SU-DHL-6 (cell line): ENCODE measurements at regions not wholly inside any gene's neighbourhood (a gene's known extent, or its start where the extent isn't known, plus 50 kb on each side); places are given as distances from the start of the nearest gene placed in this dataset.

Source experiments
- H2AFZ ChIP-seq: fragments of 200-600 bp; sonication (generic); 2 replicates; pipeline ENCODE4 v1.6.1; 2014; ENCODE audit warnings: low read depth, mild to moderate bottlenecking, moderate library complexity, mixed read lengths, antibody characterized with exemption, low read length; ENCODE audit not compliant: severe bottlenecking
- H3F3A ChIP-seq: fragments of 200-600 bp; shearing (Covaris generic); 2 replicates; pipeline ENCODE4 v1.6.0; 2016; ENCODE audit warnings: antibody characterized with exemption, mild to moderate bottlenecking; ENCODE audit not compliant: insufficient read depth
- H3K27ac ChIP-seq: fragments of 200-600 bp; sonication (generic); 2 replicates; pipeline ENCODE4 v1.5.1; 2016; ENCODE audit warnings: low read depth, mild to moderate bottlenecking, low read length, moderate library complexity, mixed read lengths
- H3K27me3 ChIP-seq: fragments of 200-600 bp; sonication (generic), shearing (Covaris generic); 2 replicates; pipeline ENCODE4 v1.6.0; 2014; ENCODE audit warnings: mild to moderate bottlenecking, low read length
- H3K36me3 ChIP-seq: fragments of 200-600 bp; sonication (generic); 2 replicates; pipeline ENCODE4 v1.6.1; 2014; ENCODE audit warnings: mild to moderate bottlenecking, low read length, mixed read lengths
- H3K4me2 ChIP-seq: fragments of 300-600, 200-600 bp; shearing (Covaris generic), sonication (generic); 2 replicates; pipeline ENCODE4 v1.6.0; 2014; ENCODE audit warnings: low read length, low read depth, mild to moderate bottlenecking; ENCODE audit not compliant: poor library complexity, severe bottlenecking
- H3K4me3 ChIP-seq: fragments of 200-600 bp; sonication (generic); 2 replicates; pipeline ENCODE4 v1.5.1; 2014; ENCODE audit warnings: antibody characterized with exemption, low read length, mild to moderate bottlenecking, mixed read lengths; ENCODE audit not compliant: insufficient read depth, poor library complexity, severe bottlenecking
- H3K79me2 ChIP-seq: fragments of 200-600 bp; sonication (generic); 2 replicates; pipeline ENCODE4 v1.6.1; 2014; ENCODE audit warnings: mild to moderate bottlenecking, low read length, moderate library complexity; ENCODE audit not compliant: insufficient read depth
- H3K9ac ChIP-seq: fragments of 200-600 bp; sonication (generic); 2 replicates; pipeline ENCODE4 v1.7.0; 2014; ENCODE audit warnings: mild to moderate bottlenecking, low read length
- H3K9me2 ChIP-seq: fragments of 200-600 bp; sonication (generic); replicated peaks from 2 replicates; pipeline ENCODE4 v1.6.1; 2014; ENCODE audit warnings: low read length; ENCODE audit not compliant: insufficient read depth
- H3K9me3 ChIP-seq: fragments of 200-600 bp; sonication (generic); 2 replicates; pipeline ENCODE4 v1.6.1; 2014; ENCODE audit warnings: low read length, mixed read lengths; ENCODE audit not compliant: insufficient read depth
- H4K20me1 ChIP-seq: fragments of 200-600 bp; sonication (generic); 2 replicates; pipeline ENCODE4 v1.6.1; 2014; ENCODE audit warnings: low read depth, mild to moderate bottlenecking, antibody characterized with exemption, low read length, moderate library complexity, mixed read lengths
- EZH2phosphoT487 ChIP-seq: fragments of 200-600 bp; sonication (generic), shearing (Covaris generic); conservative IDR thresholded peaks from 2 replicates; pipeline ENCODE4 v1.6.1; 2018; ENCODE audit warnings: mild to moderate bottlenecking, antibody characterized with exemption, low read length, moderate library complexity, mixed read lengths
- TF ChIP-seq, protein P1 (sequence below): fragments of 200-600 bp; sonication (generic); IDR thresholded peaks from one replicate; pipeline ENCODE4 v1.5.1; 2017; ENCODE audit warnings: antibody characterized with exemption, mild to moderate bottlenecking, low read length, moderate library complexity; ENCODE audit not compliant: insufficient read depth, poor library complexity, severe bottlenecking

DNA sequence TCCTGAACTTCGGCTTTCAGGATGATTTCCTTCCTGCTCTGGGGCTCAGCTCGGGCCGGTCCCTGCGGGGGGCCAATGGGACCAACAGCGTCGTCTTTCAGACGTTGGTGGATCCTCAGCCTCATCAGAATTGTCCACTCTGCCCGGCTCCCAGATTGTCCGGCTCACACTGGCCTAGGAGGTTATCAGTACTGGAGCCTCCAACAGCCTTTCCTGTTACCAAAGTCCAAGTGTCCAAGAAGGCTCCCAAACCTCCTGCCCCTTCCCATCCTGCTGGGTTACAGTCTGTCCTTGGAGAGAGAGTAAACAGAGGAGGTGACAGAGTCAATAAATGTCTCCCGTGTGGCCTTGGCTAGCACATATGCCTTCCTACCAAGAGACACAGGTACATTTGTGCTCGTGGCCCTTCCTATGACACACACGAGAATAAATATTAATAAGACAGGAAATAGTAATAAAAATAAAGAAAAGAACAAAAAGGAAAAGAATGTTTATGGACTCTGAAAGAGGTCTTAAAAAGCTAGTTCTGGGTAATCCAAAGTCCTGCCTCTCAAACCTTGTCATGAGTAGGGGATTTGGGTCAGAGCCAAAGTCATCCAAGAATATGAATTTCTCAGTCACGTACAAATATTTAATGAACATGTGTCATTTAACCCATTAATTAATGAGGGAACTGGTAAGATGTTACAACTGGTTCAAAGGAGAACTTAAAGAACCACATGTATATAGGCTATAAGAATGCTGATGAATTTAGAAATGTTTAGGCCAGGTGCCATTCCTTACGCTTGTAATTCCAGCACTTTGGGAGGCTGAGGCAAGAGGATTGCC, 80.8 kb upstream of the SLC2A1 start:
- TF ChIP-seq, protein P1, sequence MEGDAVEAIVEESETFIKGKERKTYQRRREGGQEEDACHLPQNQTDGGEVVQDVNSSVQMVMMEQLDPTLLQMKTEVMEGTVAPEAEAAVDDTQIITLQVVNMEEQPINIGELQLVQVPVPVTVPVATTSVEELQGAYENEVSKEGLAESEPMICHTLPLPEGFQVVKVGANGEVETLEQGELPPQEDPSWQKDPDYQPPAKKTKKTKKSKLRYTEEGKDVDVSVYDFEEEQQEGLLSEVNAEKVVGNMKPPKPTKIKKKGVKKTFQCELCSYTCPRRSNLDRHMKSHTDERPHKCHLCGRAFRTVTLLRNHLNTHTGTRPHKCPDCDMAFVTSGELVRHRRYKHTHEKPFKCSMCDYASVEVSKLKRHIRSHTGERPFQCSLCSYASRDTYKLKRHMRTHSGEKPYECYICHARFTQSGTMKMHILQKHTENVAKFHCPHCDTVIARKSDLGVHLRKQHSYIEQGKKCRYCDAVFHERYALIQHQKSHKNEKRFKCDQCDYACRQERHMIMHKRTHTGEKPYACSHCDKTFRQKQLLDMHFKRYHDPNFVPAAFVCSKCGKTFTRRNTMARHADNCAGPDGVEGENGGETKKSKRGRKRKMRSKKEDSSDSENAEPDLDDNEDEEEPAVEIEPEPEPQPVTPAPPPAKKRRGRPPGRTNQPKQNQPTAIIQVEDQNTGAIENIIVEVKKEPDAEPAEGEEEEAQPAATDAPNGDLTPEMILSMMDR: no peak
- TF ChIP-seq EZH2phosphoT487: no peak

DNA sequence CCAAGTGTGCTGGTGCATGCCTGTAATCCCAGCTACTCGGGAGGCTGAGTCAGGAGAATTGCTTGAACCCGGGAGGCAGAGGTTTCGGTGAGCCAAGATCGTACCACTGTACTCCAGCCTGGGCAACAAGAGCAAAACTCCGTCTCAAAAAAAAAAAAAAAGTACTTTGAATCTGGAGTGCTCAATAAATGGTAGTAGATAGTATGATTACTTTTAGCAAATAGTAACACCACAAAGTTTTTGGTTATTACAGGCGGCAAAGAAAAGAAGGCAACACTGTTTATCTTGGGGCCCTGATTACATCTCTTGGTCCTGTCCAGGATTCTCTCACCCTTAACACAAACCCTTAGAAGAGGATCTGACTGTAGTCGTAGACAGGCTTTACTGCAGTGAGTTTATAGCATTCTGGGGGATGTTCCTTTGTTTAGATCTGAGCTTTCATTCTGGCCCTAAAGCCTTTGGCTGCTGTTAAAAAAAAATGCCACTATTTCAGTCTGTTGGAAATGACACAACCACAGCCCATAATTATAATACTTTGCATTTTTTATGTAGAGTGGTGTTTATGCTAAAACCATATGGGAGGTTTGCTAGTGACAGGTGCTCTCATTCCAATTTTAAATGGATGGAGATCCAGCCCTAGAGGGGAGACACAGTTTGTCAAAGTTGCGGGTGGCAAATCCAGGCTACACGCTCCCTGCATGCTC, 79.7 kb upstream of the SLC2A1 start:
- no peaks in the 10 kb centered on the region for H3K9me3 ChIP-seq
- no peak for TF ChIP-seq EZH2phosphoT487
- TF ChIP-seq, protein P1: no peak
- no peak overlapping the region for H3K4me2 ChIP-seq
- H2AFZ ChIP-seq: no peak overlapping the region
- H3K27me3 ChIP-seq: no peaks in the 10 kb centered on the region
- H3F3A ChIP-seq: no peaks in the 10 kb centered on the region
- H3K79me2 ChIP-seq: no peaks in the 10 kb centered on the region
- H3K9ac ChIP-seq: no peak overlapping the region
- H3K4me3 ChIP-seq: no peak overlapping the region
- no peaks in the 10 kb centered on the region for H4K20me1 ChIP-seq
- no peaks in the 10 kb centered on the region for H3K9me2 ChIP-seq
- no peaks in the 10 kb centered on the region for H3K36me3 ChIP-seq
- no peak overlapping the region for H3K27ac ChIP-seq

More for the DNA sequence above, 80.8 kb upstream of the SLC2A1 start:
- Histone ChIP-seq H3K9me2 (no peaks in the 10 kb centered on the region), H3K4me2 (no peak overlapping the region), H3K9ac (no peak overlapping the region), H2AFZ (no peak overlapping the region), H3K9me3 (no peaks in the 10 kb centered on the region), H3F3A (no peaks in the 10 kb centered on the region), H3K27me3 (no peaks in the 10 kb centered on the region), H3K36me3 (no peaks in the 10 kb centered on the region), H3K27ac (no peak overlapping the region), H3K79me2 (no peaks in the 10 kb centered on the region), H3K4me3 (no peak overlapping the region), H4K20me1 (no peaks in the 10 kb centered on the region)

DNA sequence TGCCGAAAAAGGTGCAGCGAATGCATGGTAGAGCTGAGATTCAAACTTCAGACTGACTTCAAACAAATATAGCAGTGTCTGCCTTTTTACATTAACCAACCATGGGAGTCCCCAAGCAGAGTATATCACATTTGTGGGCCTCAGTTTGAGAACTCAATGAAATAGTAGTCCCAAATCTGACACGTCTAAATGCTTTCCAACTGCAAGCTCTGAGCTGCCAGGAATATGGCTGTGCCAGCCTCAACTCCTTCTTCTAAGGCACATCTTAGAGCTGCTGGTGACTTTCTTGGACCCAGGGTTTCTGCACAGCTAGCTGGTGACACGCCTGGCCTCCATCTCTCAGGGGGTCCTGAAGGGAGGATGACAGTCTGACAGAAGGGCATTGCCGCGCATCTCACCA, 78.8 kb upstream of the SLC2A1 start:
- H3K27me3 ChIP-seq: no peaks in the 10 kb centered on the region
- H3K9me2 ChIP-seq: no peaks in the 10 kb centered on the region
- no peaks in the 10 kb centered on the region for H4K20me1 ChIP-seq
- no peaks in the 10 kb centered on the region for H3K36me3 ChIP-seq
- no peak overlapping the region for H3K27ac ChIP-seq
- TF ChIP-seq, protein P1: no peak
- no peak for TF ChIP-seq EZH2phosphoT487
- H3K9me3 ChIP-seq: no peaks in the 10 kb centered on the region
- H3F3A ChIP-seq: no peaks in the 10 kb centered on the region
- no peak overlapping the region for H3K4me2 ChIP-seq
- H3K4me3 ChIP-seq: no peak overlapping the region
- no peaks in the 10 kb centered on the region for H3K79me2 ChIP-seq
- H3K9ac ChIP-seq: no peak overlapping the region
- H2AFZ ChIP-seq: no peak overlapping the region
